GM12878 (cell line): ENCODE measurements at regions not wholly inside any gene's neighbourhood (a gene's known extent, or its start where the extent isn't known, plus 50 kb on each side); places are given as distances from the start of the nearest gene placed in this dataset.

Experiments used
- CBFB ChIP-seq: IDR thresholded peaks from 2 replicates; pipeline ENCODE4 v1.6.1; 2016; ENCODE audit warnings: antibody characterized with exemption, low read depth
- E4F1 ChIP-seq: fragments of 450-650 bp; IDR thresholded peaks from 2 replicates; pipeline ENCODE4 v1.6.1; 2018; ENCODE audit warnings: borderline replicate concordance, mild to moderate bottlenecking; ENCODE audit not compliant: partially characterized antibody
- ELK1 ChIP-seq: IDR thresholded peaks from 2 replicates; pipeline ENCODE4 v1.6.1; 2012; ENCODE audit warnings: low read depth, low read length, improper control_type of control experiment
- FOXK2 ChIP-seq: fragments of 450-650 bp; IDR thresholded peaks from 2 replicates; pipeline ENCODE4 v1.6.1; 2017; ENCODE audit warnings: mild to moderate bottlenecking, moderate library complexity
- NKRF ChIP-seq: fragments of 450-650 bp; conservative IDR thresholded peaks from 2 replicates; pipeline ENCODE4 v1.6.1; 2017; ENCODE audit warnings: mild to moderate bottlenecking, moderate library complexity
- NRF1 ChIP-seq: conservative IDR thresholded peaks from 2 replicates; pipeline ENCODE4 v1.6.1; 2011; ENCODE audit warnings: mild to moderate bottlenecking, low read depth, low read length, improper control_type of control experiment
- TCF12 ChIP-seq: IDR thresholded peaks from 2 replicates; pipeline ENCODE4 v1.6.1; 2011; ENCODE audit warnings: low read depth, mild to moderate bottlenecking, low read length
- ZBTB11 ChIP-seq: fragments of 450-650 bp; formaldehyde crosslinking; IDR thresholded peaks from 2 replicates; pipeline ENCODE4 v1.5.0; 2022; ENCODE audit warnings: mild to moderate bottlenecking, missing genetic modification characterization
- ZZZ3 ChIP-seq: IDR thresholded peaks from 2 replicates; pipeline ENCODE4 v1.6.1; 2011; ENCODE audit warnings: low read depth; ENCODE audit not compliant: control insufficient read depth, insufficient read length

- no peak for TF ChIP-seq NKRF
- TF ChIP-seq NRF1: no peak
- no peak for TF ChIP-seq FOXK2
- no peak for TF ChIP-seq TCF12
- no peak for TF ChIP-seq CBFB
- no peak for TF ChIP-seq E4F1
- TF ChIP-seq ELK1: no peak
- TF ChIP-seq ZZZ3: no peak
- TF ChIP-seq ZBTB11 (CRISPR knock-in tag): no peak
- TF ChIP-seq, all 136 proteins: peak for 0
These were observed 126.6 kb downstream of the URB2 start (continued) for GRCh38 chr1:229752679-229753078.
